COLO668 (cell line): ENCODE measurements at regions not wholly inside any gene's neighbourhood (a gene's known extent, or its start where the extent isn't known, plus 50 kb on each side); places are given as distances from the start of the nearest gene placed in this dataset.

Source experiments
- DNase-seq: peaks from one replicate; lab custom pipeline; 2025; ENCODE audit not compliant: unreplicated experiment; lab: John Stamatoyannopoulos, UW

DNA sequence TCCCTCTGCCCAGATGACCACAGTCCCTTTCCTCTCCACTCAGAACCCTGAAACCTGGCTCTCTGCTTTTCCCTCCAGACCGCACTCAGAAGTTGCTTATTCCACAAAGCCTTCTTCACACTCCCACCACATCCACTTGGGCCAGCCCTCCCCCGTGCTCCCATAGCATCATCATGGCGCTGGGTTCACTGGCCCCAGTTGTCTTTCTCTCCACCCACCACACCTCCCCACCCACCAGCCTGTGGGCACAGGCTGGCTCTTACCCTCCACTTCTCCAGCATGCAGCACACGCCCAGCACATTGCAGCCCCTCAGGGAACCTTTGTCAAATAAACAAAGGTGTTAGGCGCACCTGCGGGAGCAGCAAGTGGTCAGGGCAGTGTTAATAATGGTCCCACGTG is 130.0 kb downstream of the KATNIP start:
- no peak for DNase-seq

DNA sequence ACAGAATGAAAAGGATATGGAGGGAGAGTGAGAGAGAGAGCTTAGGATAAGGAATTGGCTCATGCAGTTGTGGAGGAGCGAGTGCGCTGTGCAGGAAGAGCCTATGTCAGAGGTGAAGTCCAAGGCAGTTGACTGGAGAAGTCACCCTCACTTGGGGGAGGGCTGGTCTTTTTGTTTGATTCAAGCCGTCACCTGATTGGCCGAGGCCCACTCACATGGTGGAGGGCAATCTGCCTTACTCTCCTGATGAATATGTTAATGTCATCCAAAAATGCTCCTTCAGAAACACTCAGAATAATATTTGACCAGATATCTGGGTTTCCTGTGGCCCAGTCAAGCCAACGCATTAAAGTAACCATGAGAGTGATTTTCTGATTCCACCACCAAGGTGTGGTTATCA is 131.7 kb downstream of the KATNIP start:
- DNase-seq = no peak

DNA sequence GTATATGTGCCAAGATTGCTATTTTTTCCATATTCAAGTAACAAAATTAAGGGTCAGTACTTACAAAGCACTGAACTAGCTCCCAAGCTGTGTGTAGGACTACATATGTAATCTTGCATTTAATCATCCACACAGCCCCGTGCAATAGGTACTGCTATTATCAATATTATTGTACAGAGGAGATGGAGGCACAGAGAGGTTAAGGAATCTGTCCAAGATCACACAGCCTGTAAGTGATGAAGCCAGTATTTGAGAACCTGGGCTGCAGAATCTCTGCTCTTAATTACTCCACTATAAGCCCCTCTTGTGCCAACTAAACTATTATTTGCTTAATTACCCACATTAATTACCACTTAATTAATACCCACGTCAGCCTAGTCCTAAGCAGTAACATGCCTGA is 134.1 kb downstream of the KATNIP start:
- no peak for DNase-seq

DNA sequence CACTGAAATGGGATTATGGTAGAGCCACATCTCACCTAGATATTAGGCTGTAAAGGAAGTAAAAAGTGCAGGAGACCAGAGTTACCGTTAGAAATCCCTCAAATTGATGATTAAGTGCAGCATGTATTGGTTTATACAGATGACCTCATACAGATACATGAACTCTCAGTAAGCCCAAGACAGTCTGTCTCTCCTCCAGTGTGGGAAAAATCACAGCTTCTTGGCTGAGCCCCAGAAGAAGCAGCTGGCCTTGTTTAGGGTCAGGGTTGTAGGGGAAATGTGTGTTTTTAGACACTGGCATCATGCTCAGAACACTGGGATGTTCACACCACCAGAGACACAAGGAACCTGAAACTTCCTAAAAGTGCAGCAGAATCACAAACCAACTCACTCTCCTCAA is 135.9 kb downstream of the KATNIP start:
- DNase-seq = no peak

DNA sequence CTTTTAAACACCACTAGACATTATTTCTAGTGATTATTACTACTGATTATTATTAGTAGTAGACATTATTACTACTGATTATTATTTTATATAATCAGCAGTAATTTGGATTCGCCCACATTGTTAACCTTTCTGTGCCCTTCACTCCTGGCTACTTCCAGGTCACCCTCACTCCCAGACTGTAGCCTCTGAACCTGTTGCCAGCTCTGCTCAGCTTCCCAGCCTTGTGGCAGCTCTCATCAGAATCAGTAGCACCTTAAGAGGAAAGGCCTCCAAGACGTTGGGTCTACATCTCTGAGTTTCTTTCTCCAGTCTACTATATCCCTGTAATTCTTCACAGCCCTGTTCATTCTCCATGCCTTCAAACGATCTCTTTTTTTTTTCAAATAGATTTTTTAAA is 137.0 kb downstream of the KATNIP start:
- DNase-seq = no peak

DNA sequence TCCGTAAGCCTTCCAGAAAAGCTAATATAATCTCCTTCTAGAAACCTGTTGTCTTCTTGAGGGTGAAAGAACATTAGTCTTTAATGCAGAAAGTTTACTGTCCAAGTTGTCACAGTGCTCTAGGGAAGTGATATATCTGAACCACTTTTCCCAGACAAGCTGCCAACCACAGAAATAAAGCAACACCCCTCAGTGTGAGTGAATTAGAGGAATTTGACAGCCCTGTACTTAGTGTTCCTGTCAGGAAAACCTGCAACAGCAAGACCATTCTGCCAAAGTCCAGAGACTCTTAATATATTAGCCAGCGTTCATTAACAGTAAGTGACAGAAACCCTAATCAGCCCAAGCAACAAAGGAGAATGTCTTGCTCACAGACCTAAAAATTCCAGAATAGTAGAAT is 137.7 kb downstream of the KATNIP start:
- no peak for DNase-seq

DNA sequence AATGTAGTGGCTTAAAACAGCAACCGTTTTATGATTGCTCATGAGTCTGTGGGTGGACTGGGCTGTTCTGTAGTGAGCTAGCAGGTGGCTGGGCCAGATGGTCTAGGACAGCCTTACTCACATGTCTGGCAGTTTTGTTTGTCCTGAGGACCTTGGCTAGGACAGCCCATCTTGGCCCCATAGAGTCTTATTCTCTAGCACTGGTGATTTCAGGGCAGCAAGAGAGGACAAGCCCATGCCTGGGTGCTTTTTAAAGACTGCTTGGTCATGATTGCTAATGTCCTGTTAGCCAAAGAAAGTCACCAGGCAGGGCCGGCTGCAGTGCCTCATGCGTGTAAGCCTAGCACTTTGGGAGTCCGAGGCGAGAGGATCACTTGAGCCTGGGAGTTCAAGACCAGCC is 139.8 kb downstream of the KATNIP start:
- DNase-seq = no peak

DNA sequence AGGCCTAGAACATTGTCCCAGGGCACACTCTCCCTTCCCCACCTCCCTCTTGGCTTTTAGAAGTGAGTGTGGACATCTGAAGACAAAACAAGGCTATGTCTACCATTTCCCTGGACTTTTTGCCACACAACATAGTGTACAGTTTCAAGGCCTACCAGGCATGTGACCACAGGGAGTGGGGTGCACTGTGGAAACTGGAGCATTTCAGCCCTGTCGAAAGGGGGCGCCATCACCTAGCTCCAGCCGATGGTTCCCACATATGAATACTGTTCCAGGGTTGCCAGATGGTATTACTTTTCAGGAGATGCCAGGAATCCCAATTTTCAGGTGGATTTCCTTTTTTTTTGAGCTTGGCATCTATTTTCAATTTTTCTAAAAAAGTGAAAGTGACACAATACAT is 140.7 kb downstream of the KATNIP start:
- DNase-seq = peak; percentile 14

DNA sequence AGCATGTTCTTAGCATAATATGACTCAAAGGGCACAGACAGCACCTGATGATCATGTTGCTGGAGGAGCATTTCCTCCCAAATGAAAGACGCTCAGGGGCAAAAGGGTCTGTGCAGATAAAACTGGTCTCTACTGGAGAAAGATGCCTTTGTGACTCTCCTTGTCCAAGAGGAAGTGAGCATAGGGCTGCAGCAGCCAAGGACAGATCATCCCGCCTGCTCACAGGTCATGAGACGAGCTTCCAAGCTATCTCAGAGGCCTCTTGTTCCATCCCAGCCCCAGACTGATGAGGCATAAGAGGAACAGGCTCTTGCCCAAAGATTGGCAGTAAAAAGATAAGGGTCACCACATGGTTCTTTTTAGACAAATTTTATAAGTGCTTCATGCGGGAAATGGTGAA is 141.8 kb downstream of the KATNIP start:
- DNase-seq = no peak

DNA sequence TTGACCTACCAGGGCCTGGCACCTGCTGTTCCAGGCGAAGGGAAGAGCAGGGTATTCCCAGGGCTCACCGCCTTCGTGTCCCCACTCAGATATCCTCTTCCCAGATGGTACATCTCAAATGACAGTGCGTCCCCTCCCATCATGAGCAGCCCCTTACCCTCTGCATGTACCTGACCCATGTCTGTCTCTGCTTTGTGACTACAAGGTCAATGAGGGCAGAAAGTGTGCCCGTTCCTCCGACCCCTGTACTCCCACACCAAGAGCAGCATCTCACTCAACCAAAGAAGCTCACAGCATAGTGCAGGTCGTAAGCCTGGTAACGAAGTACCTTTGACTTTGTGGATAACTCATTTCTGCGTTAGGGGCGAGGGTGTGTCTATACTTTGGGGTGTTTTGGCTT is 142.6 kb downstream of the KATNIP start:
- no peak for DNase-seq

DNA sequence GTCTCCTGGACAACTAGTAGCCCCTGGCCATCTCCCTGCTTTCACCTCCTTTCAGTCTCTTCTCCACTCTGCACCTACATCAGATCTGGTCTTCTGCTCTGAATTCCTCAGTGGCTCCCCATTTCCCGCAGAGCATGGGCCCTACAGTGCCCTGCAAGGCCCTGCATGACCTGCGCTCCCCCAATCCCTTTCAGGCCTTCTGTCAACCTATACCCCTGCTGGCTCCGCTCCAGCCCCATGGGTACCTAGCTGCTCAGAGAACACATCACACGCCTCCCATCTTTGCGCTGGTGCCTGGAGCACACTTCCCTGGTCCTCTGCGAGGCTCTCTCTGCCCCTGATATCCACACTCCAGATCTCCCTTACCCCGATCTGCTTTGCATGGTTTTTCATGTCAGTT is 145.2 kb downstream of the KATNIP start:
- no peak for DNase-seq

DNA sequence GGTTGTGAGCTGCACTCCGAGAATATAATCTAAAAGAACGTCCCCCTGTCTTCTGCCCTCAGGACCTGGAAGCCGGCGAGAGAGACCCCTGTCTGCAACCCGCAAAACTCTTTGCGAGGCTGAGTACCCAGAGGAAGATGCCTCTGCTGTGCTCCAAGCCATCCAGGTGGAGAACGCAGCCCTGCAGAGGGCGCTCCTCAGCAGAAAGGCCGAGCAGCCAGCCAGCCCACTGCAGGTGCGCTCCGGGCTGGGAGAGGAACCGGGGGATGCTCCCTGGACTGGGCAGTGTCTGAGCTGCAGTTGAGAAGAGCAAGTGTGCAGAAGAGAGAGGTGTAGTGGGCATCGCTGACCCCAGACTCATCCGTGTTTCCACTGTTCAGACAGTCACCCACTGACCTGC is 148.3 kb downstream of the KATNIP start:
- DNase-seq = peak; percentile 6

DNA sequence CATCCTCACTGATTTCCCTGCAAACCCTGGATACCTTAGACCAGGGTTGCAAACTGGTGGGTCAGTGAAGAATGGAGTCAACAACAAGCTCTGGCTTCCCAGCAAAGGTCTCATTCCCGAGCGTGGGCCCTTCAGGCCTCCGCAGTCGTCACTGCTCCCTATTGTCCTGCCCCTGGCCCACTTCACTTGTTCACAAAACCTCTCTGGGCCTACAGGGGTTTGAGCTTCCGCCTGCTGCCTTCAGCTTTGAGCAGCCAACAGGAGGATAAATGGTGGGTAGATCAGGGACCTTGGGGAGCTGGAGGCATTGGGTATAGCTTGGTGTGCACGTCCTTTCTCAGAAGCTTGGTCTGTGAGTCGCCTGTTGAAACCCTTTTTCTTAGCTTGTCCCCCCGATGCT is 148.8 kb downstream of the KATNIP start:
- DNase-seq = no peak

DNA sequence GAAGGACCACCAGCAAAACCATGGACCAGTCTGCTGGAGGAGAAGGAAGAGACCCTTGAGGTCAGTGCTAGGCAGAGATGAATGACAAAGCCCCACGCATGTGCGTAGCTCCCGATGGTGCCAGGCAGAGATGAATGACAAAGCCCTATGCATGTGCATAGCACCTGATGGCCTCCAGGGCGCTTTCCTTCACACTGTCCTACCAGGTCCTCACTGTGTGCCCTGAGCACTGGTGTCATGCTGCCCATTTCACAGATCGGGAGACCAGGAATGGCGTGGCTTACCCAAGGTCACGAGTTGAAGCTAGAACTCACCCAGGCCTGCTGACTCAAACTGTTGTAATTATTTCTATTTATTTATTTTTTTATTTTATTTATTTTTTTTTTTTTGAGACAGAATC is 149.6 kb downstream of the KATNIP start:
- no peak for DNase-seq

DNA sequence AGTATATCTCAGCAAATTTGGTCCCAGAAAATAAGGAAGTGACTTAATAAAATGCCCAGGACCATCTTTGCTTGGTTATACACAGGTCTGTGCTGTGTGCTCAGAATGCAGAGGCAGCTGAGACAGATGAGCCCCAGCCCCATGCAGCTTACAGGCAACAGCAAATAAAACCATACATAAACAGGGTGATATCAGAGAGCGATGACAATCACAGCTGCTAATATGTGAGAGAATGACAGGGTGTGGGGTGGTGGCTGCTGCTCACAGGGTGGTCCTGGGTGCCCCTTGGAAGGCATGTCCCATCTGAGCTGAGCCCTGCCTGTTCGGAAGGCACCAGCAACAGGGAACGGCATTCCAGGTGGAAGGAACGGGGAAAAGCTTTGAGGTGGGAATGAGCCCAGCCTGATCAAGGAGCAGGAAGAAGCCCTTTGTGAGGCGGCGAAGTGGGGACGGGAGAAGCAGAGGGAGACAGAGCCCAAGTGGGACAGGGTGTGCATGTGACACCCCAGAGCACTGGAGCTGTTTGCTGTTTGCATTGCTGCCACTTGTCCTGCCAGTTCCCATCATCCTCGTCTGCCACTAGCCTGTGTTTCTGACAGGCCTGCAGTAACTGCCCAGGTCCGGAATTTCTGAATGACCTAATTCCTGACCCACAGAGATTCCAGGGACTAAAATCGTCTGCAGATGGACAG is 150.5 kb downstream of the KATNIP start:
- no peak for DNase-seq

DNA sequence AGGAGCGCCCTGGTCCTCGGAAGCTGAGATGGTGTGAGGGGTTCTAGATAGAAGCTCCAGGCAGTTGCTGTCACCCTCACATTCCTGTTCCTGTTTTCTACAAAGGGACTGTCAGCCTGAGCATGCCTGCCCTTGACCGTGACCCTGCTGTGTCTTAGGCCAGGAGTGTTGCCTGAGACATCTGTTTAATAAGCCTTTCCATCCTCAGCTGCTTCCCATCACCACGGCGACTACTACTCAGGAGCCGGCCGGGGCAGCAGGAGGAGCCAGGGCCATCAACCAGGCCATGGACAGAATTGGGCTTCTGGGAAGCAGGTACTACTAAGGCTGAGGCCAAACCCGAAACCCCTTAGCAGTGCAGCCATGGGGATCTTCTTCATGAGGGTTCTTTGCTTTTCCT is 151.4 kb downstream of the KATNIP start:
- no peak for DNase-seq

DNA sequence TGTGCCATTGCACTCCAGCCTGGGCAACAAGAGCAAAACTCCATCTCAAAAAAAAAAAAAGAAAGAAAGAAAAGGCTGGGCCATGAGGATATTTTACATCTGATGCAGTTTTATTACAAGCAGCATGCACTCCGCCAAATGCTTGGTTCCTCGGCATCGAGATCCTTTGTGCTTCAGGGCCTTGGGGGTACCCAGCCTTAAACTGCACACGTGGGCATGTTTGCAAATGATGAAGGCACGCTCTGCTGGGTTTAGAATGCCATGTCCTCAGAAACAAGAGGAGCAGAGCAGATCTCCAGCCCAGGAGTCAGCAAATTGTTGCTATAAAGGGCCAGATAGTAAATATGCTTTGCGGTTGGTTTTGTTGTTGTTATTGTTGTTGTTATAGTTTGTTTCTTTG is 153.2 kb downstream of the KATNIP start:
- no peak for DNase-seq

DNA sequence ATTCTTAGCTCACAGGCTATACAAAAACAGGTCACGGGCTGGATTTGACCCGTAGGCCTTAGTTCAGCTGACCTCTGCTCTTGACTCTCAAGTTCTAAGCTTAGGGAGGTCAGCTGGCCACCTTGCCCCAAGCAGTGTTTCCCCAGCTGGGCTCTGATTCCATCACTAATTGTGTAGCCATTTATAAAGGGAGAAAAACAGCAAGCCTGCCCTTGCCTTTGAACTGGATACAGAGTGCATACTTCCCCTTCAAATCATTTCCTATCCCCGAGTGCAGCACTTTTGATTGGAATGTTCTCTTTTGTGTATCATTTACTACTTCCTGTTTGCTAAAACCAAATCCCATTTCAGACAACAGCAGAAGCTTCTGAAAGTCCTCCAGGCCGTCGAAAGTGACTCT is 153.6 kb downstream of the KATNIP start:
- no peak for DNase-seq

DNA sequence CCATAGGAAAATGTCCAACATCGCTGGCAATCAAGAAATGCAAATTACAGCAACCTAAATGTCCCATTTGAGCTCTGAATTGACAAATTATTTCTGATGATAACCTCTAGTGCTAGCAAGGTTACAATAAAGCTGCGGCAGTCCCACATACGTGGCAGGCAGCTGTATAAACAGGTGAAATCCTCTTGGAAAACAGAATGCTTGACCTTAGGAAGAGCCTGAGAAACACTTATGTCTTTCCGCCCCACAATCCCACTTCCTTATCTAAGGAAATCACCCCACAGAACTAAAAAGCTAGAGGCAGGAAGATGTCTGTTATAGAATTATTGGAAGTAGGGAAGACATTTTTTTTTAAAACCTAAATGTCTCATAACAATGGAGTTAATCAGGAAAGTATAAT is 154.3 kb downstream of the KATNIP start:
- no peak for DNase-seq

DNA sequence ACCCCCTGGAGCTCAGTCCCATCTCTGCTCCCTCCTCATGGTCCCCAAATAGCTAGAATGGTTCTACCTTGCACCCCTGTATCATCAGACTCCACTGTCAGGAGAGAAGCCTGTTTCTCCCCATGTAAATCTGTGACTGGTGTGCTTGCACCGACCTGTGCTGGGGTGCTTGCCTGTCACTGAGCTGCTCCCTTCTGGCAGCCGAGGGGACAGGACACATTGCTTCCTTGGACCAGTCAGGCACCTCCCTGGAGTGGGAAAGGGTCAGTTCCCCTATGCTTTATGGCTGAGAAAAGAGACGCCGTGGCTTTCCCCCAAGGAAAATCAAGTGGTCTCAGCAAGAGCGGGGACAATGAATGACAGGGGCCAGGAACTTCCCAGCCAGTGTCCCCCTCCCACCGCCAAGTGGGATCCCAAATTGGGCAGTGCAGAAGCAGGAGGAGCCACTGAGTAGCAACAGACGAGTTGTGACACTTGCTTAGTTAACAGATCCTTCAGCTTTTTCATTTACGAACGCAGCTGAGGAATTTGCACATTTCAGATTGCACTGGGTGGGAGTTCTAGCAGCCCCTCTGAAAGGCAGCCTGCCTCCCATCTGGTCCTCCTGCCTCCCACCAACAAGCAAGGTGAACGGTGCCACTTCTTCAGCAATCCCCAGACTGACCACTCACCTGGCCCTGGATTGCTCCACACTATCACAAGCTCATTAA is 156.4 kb downstream of the KATNIP start:
- no peak for DNase-seq

DNA sequence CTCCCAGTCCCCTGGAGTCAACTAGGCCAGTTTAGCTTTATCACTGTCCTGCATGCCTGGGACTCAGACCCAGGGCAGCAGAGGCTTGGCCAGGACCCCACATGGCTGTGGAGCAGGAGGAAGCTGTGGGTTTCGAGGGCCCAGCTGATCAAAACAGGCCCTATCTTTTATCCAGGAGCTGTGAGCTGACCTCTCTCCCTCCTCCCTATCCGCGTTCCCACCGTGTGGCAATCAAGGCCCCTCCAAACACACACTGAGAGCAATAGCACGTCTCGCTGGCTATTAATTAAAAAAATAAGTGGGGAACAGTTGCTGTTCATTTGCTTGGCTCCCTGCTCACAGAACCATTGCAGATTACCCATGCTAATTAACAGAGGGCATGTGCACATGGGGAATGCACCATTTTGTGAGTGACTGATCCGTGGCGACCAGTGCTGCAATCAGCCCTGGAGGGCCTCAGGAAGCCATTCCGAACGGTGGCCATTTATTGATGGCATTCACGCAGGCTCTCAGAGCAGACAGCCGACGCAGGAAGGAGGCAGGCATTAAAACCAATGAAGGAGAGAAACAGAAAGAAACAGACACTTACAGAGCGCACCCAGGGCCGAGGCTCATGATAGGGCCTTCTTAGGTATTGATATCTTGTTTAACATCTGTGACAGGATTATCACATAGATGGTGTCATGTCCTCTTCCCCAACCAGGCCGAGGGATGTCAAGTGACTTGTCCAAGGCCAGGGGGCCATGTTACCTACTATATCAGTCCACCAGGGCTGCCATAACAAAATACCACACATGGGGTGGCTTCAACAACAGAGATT is 157.1 kb downstream of the KATNIP start:
- no peak for DNase-seq

DNA sequence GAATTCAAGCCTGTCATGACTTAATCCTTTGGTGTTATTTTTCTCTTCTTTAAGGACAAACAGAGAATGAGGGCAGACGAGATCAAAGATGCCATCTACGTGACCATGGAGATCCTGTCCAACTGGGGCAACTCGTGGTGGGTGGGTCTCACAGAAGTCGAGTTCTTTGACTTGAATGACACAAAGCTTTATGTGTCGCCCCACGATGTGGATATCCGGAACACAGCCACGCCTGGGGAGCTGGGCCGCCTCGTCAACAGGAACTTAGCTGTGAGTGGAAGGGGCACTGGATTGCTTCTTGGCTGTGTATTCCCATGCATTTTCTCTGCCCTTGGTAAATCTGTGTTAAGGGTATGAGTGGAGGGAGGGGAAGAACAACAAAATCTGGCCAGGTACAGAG is 158.7 kb downstream of the KATNIP start:
- DNase-seq = no peak
